Heart left ventricle (tissue), 16 donors: ENCODE measurements at regions not wholly inside any gene's neighbourhood (a gene's known extent, or its start where the extent isn't known, plus 50 kb on each side); places are given as distances from the start of the nearest gene placed in this dataset.

ENCODE experiments used
- ATAC-seq, 4 donors: fragments of 200-7000 bp; cut with Tn5 transposase; one replicate each; pipeline ENCODE4 v1.9.1; 2020 to 2022; ENCODE audit warnings: moderate library complexity in 4 of 4, mild to moderate bottlenecking in 3 of 4, moderate number of reproducible peaks in 1 of 4
- DNase-seq, 5 donors: peaks; one replicate each; pipeline ENCODE4 v3.0.0-alpha.2; 2020
- H3K27ac ChIP-seq, 12 donors: fragments of 200-600 bp; sonication (generic) in 4 of 12; one replicate each; pipeline versions ENCODE4 v1.5.0 to v1.8.0; 2016 to 2022; ENCODE audit warnings: mild to moderate bottlenecking in 2 of 12
- H3K27me3 ChIP-seq, 9 donors: fragments of 200-600 bp; sonication (generic) in 2 of 9; one replicate each; pipeline versions ENCODE4 v1.5.1 to v1.8.0; 2016 to 2022; ENCODE audit warnings: mild to moderate bottlenecking in 3 of 9
- H3K36me3 ChIP-seq, 9 donors: fragments of 200-600 bp; sonication (generic) in 2 of 9; one replicate each; pipeline versions ENCODE4 v1.5.0 to v1.8.0; 2018 to 2022; ENCODE audit warnings: mild to moderate bottlenecking in 2 of 9
- H3K4me1 ChIP-seq, 12 donors: fragments of 200-600 bp; sonication (generic) in 4 of 12; one replicate each; pipeline versions ENCODE4 v1.5.0 to v1.8.0; 2016 to 2022; ENCODE audit warnings: mild to moderate bottlenecking in 3 of 12
- H3K4me3 ChIP-seq, 12 donors: fragments of 200-600 bp; sonication (generic) in 4 of 12; one replicate each; pipeline versions ENCODE4 v1.5.0 to v1.8.0; 2017 to 2022; ENCODE audit warnings: mild to moderate bottlenecking in 9 of 12, moderate library complexity in 4 of 12
- H3K9me3 ChIP-seq, 12 donors: fragments of 200-600 bp; sonication (generic) in 4 of 12; one replicate each; pipeline versions ENCODE4 v1.5.0 to v1.8.0; 2016 to 2022; ENCODE audit warnings: mild to moderate bottlenecking in 1 of 12
- POLR2A ChIP-seq, 2 donors: fragments of 450-650 bp; IDR thresholded peaks; one replicate each; pipeline ENCODE4 v1.6.1; 2017; ENCODE audit warnings: antibody characterized with exemption in 2 of 2, mild to moderate bottlenecking in 2 of 2, moderate library complexity in 2 of 2
- WGBS, 4 donors: extraction: QIAGEN DNeasy Blood & Tissue Kit in 2 of 4; methylation state at CpG; one replicate each; pipeline versions ENCODE4 v1.1.5 to v1.1.7; 2013 to 2018; 5-methylcytosine and 5-hydroxymethylcytosine counted together
- intact Hi-C, 10 donors: fragments of 100-400 bp; cut with DNase I; formaldehyde crosslinking; loops; one replicate each; pipeline versions ENCODE4 v1.11.1 to v1.14.2; 2022
- TF ChIP-seq, protein P1 (sequence below), 12 donors: fragments of 200-600 bp; sonication (generic) in 4 of 12; IDR thresholded peaks; one replicate each; pipeline versions ENCODE4 v1.5.0 to v1.8.0; 2018 to 2022; ENCODE audit warnings: antibody characterized with exemption in 12 of 12, mild to moderate bottlenecking in 5 of 12
- donor health status: ischemic (EF 13 %, LVEDD 7.1; RV severe dilation, severe dysfunction).
- donor health status: healthy with polysubstance abuse.
- donor health status: DM: no; HTN: yes; CAD: no.
- donor health status: DM: no; HTN: no; CAD: no.
- donor health status: ischemic (EF 25% LVEDD 6.9; RV normal size, moderate dysfunction).
- donor health status: ischemic (EF 25% LVEDD 5.7; RV mildly dilated, moderate dysfunction).
- donor health status: healthy.
- donor health status: DM: yes; HTN: yes; CAD: no.
- donor health status: ischemic (EF 35%, LVEDD 5.7; RV mildly dilated, moderate dysfunction).
- donor health status: nonischemic (EF 11% LVEDD 7.7; RV severe dilation, severe dysfunction).
- donor health status: DM: yes; HTN: yes; CAD: no.
- donor health status: PGD.
- donor health status: ischemic (EF 29% LVEDD 5.4; RV normal size, mild dysfunction).
- donor health status: nonischemic (EF 23%, LVEDD 6.1; RV moderate dilation, normal function).

- no peak for TF ChIP-seq POLR2A (IDR thresholded peaks at IDR 0.05)
- TF ChIP-seq, protein P1, sequence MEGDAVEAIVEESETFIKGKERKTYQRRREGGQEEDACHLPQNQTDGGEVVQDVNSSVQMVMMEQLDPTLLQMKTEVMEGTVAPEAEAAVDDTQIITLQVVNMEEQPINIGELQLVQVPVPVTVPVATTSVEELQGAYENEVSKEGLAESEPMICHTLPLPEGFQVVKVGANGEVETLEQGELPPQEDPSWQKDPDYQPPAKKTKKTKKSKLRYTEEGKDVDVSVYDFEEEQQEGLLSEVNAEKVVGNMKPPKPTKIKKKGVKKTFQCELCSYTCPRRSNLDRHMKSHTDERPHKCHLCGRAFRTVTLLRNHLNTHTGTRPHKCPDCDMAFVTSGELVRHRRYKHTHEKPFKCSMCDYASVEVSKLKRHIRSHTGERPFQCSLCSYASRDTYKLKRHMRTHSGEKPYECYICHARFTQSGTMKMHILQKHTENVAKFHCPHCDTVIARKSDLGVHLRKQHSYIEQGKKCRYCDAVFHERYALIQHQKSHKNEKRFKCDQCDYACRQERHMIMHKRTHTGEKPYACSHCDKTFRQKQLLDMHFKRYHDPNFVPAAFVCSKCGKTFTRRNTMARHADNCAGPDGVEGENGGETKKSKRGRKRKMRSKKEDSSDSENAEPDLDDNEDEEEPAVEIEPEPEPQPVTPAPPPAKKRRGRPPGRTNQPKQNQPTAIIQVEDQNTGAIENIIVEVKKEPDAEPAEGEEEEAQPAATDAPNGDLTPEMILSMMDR (IDR thresholded peaks at IDR 0.05): no peak
- WGBS, 4 donors: 59 to 78% (median 71%) methylated on average over 6 of the region's 6 CpGs
- intact Hi-C loops: no loop called here
- Histone ChIP-seq H3K9me3 (peaks cover 0 to 9% (median 0%) of the 10 kb centered on the region in 12 donors), H3K27ac (no peak overlapping the region), H3K4me3 (no peak overlapping the region), H3K27me3 (no peaks in the 10 kb centered on the region), H3K36me3 (no peaks in the 10 kb centered on the region), H3K4me1 (peaks cover 0 to 29% (median 10%) of the 10 kb centered on the region in 12 donors)
- ATAC-seq (no peak), DNase-seq (no peak)
Observed at GRCh38 chr5:68714810-68715209, 379.0 kb upstream of the SLC30A5 start.

DNA sequence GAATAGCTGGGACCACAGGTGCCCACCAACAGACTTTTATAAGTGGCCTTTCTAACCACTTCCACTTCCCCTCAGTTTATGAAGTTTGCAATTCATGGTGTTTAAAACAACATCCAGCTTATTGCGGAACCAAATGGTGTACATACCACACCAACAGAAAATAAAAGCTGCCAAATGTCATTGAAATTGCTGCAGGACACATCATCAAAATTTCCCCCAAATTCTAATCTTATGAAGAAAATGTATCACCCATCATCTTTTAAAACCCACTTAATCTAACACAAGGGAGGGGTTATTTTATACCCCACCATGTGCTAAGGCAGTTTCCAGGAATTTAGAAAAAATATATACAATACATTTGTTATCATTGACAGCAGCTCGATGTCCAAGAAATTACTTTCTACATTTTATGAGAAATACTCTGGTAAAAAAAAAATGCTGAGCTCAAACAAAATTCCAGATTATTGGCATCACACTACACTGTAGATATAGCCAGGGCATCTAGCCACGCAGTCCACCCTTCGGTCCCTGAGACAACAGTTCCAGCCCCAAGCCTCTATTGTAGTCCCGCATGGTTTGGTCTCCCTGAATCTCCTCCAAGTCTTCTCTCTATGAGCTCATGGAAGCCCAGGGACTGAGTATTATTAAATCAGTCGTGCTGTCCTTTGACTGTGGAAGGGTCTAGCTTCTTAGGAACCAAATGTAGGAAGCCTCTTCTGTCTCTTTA lies 372.8 kb upstream of the SLC30A5 start:
- Histone ChIP-seq H3K27me3 (no peaks in the 10 kb centered on the region), H3K9me3 (peaks cover 0 to 9% (median 0%) of the 10 kb centered on the region in 12 donors), H3K4me1 (peaks cover 0 to 7% (median 0%) of the 10 kb centered on the region in 12 donors), H3K36me3 (no peaks in the 10 kb centered on the region), H3K27ac (no peak overlapping the region), H3K4me3 (no peak overlapping the region)
- intact Hi-C loops: no loop called here
- ATAC-seq: no peak
- DNase-seq: no peak
- TF ChIP-seq, protein P1 (IDR thresholded peaks at IDR 0.05): no peak
- no peak for TF ChIP-seq POLR2A (IDR thresholded peaks at IDR 0.05)
- 75 to 86% (median 80%) methylated on average over 6 of the region's 6 CpGs for WGBS, 4 donors

- Histone ChIP-seq H3K4me3 (no peak overlapping the region), H3K4me1 (peaks cover 0 to 9% (median 0%) of the 10 kb centered on the region in 12 donors), H3K9me3 (peaks cover 0 to 9% (median 0%) of the 10 kb centered on the region in 12 donors), H3K27ac (no peak overlapping the region), H3K36me3 (no peaks in the 10 kb centered on the region), H3K27me3 (no peaks in the 10 kb centered on the region)
- ATAC-seq: no peak
- 93 to 96% (median 94%) methylated on average over 7 of the region's 7 CpGs for WGBS, 4 donors
- intact Hi-C loops: no loop called here
- DNase-seq: no peak
- TF ChIP-seq POLR2A (IDR thresholded peaks at IDR 0.05): no peak
- TF ChIP-seq, protein P1 (IDR thresholded peaks at IDR 0.05): no peak
Observed at GRCh38 chr5:68722357-68722756, 371.5 kb upstream of the SLC30A5 start.

- H3K36me3 ChIP-seq: no peaks in the 10 kb centered on the region
- ATAC-seq (peak; percentile 62 to 93 (median 82)), DNase-seq (peak in 2 of 5 donors; percentile 25 to 28)
- peaks cover 0 to 4% (median 0%) of the 10 kb centered on the region in 12 donors for H3K9me3 ChIP-seq
- H3K4me3 ChIP-seq: no peak overlapping the region
- no peaks in the 10 kb centered on the region for H3K27me3 ChIP-seq
- peak overlapping the region in 2 of 12 donors; percentile 14 to 62 for H3K27ac ChIP-seq
- H3K4me1 ChIP-seq: peaks cover 0 to 24% (median 12%) of the 10 kb centered on the region in 12 donors
- 46 to 53% (median 51%) methylated on average over 7 of the region's 7 CpGs for WGBS, 4 donors
- no peak for TF ChIP-seq POLR2A (IDR thresholded peaks at IDR 0.05)
- TF ChIP-seq, protein P1 (IDR thresholded peaks at IDR 0.05): no peak
- intact Hi-C loops: no loop called here
Observed at GRCh38 chr5:68725905-68726683, 367.7 kb upstream of the SLC30A5 start.
